Right ventricle myocardium inferior (tissue), 1 donor: ENCODE measurements at regions not wholly inside any gene's neighbourhood (a gene's known extent, or its start where the extent isn't known, plus 50 kb on each side); places are given as distances from the start of the nearest gene placed in this dataset.
"Not testable (repeated sequence)": the region's sequence is repeated elsewhere in the genome, so short reads cannot be mapped to it uniquely, and the experiment has no call there.

Experiments
- ATAC-seq: fragments of 200-7000 bp; cut with Tn5 transposase; one replicate; pipeline ENCODE4 v1.9.1; 2020; ENCODE audit warnings: mild to moderate bottlenecking, moderate library complexity
- DNase-seq: peaks from one replicate; pipeline ENCODE4 v3.0.0; 2021; ENCODE audit errors: missing footprints
- intact Hi-C: fragments of 100-400 bp; cut with DNase I; formaldehyde crosslinking; loops from one replicate; pipeline ENCODE4 v1.11.0; 2022
- donor health status: DM: no; HTN: yes; CAD: no; lungs with severe emphysema.

GRCh38 chr17:71441098-71441497 is 679.7 kb upstream of the SOX9 start:
- intact Hi-C loops: no loop called here
- no peak for ATAC-seq

GRCh38 chr17:71444078-71444477 is 676.7 kb upstream of the SOX9 start:
- no peak for ATAC-seq
- DNase-seq: no peak
- intact Hi-C loops: no loop called here

More at GRCh38 chr17:71441098-71441497, 679.7 kb upstream of the SOX9 start:
- DNase-seq: no peak

GRCh38 chr17:71446645-71447437 is 674.0 kb upstream of the SOX9 start:
- DNase-seq: no peak
- no peak for ATAC-seq
- intact Hi-C loops: no loop called here

GRCh38 chr17:71447644-71448043 is 673.2 kb upstream of the SOX9 start:
- intact Hi-C loops: no loop called here

GRCh38 chr17:71450657-71451056 is 670.2 kb upstream of the SOX9 start:
- DNase-seq, intact Hi-C loops, ATAC-seq: not testable (repeated sequence)

More at GRCh38 chr17:71447644-71448043, 673.2 kb upstream of the SOX9 start:
- no peak for ATAC-seq
- DNase-seq: no peak

- DNase-seq (no peak), ATAC-seq (no peak)
- intact Hi-C loops: no loop called here
Measured at GRCh38 chr17:71453876-71454422, 666.9 kb upstream of the SOX9 start.

- no peak for DNase-seq
- intact Hi-C loops: no loop called here
- no peak for ATAC-seq
Measured at GRCh38 chr17:71455219-71455618, 665.6 kb upstream of the SOX9 start.

- intact Hi-C loops: no loop called here
- ATAC-seq: no peak
- no peak for DNase-seq
Measured at GRCh38 chr17:71458322-71458721, 662.5 kb upstream of the SOX9 start.

GRCh38 chr17:71460943-71461342 is 659.9 kb upstream of the SOX9 start:
- intact Hi-C loops: loop anchor here (2.0 kb wide), 1 partner anchor 342 kb away; no protein-coding TSS in a partner anchor
- ATAC-seq (no peak), DNase-seq (no peak)

GRCh38 chr17:71461498-71462169 is 659.2 kb upstream of the SOX9 start:
- ATAC-seq (no peak), DNase-seq (no peak)
- intact Hi-C loops: loop anchor here (2.0 kb wide), 1 partner anchor 343 kb away; no protein-coding TSS in a partner anchor

GRCh38 chr17:71464241-71464640 is 656.6 kb upstream of the SOX9 start:
- intact Hi-C loops: no loop called here
- DNase-seq (no peak), ATAC-seq (no peak)

GRCh38 chr17:71464751-71465150 is 656.1 kb upstream of the SOX9 start:
- ATAC-seq: no peak
- DNase-seq: no peak
- intact Hi-C loops: no loop called here

- ATAC-seq (no peak), DNase-seq (no peak)
- intact Hi-C loops: no loop called here
Measured at GRCh38 chr17:71467719-71468118, 653.1 kb upstream of the SOX9 start.

GRCh38 chr17:71470062-71470461 is 650.8 kb upstream of the SOX9 start:
- intact Hi-C loops: no loop called here
- no peak for ATAC-seq
- DNase-seq: no peak

- intact Hi-C loops: loop anchor here (2.0 kb wide), 2 partner anchors 648 to 1068 kb away; partner anchors contain the start of gene SOX9
- no peak for DNase-seq
Measured at GRCh38 chr17:71472809-71473789, 647.7 kb upstream of the SOX9 start.

GRCh38 chr17:71477356-71477755 is 643.5 kb upstream of the SOX9 start:
- intact Hi-C loops: no loop called here
- ATAC-seq (no peak), DNase-seq (no peak)

More at GRCh38 chr17:71472809-71473789, 647.7 kb upstream of the SOX9 start:
- peak; percentile 52 for ATAC-seq

GRCh38 chr17:71480099-71480498 is 640.7 kb upstream of the SOX9 start:
- DNase-seq (no peak), ATAC-seq (no peak)
- intact Hi-C loops: no loop called here

GRCh38 chr17:71482625-71483024 is 638.2 kb upstream of the SOX9 start:
- intact Hi-C loops: no loop called here
- DNase-seq: no peak
- no peak for ATAC-seq

GRCh38 chr17:71484546-71484945 is 636.3 kb upstream of the SOX9 start:
- ATAC-seq (no peak), DNase-seq (no peak)
- intact Hi-C loops: no loop called here
